GM23338 (cell line): ENCODE measurements at regions not wholly inside any gene's neighbourhood (a gene's known extent, or its start where the extent isn't known, plus 50 kb on each side); places are given as distances from the start of the nearest gene placed in this dataset.

Experiments
- ATAC-seq: fragments of 200-7000 bp; cut with Tn5 transposase; 3 replicates; pipeline ENCODE4 v1.9.1; 2020
- DNase-seq: peaks from one replicate; pipeline ENCODE4 v3.0.0-alpha.2; 2015; ENCODE audit warnings: low spot score
- H2AFZ ChIP-seq: fragments of 200-600 bp; sonication (generic); 2 replicates; pipeline ENCODE4 v1.8.0; 2016; ENCODE audit warnings: antibody characterized with exemption, mild to moderate bottlenecking, moderate library complexity
- H3F3A ChIP-seq: fragments of 200-600 bp; sonication (generic); replicated peaks from 2 replicates; pipeline ENCODE4 v1.8.0; 2017; ENCODE audit warnings: antibody characterized with exemption, mixed run types, low read depth
- H3K27ac ChIP-seq: fragments of 200-600 bp; sonication (generic); 2 replicates; pipeline ENCODE4 v1.6.1; 2016; ENCODE audit warnings: low read depth
- H3K27me3 ChIP-seq: fragments of 200-600 bp; sonication (generic); 2 replicates; pipeline ENCODE4 v1.8.0; 2016; ENCODE audit warnings: mild to moderate bottlenecking, mixed run types, moderate library complexity; ENCODE audit not compliant: insufficient read depth
- H3K36me3 ChIP-seq: fragments of 200-600 bp; sonication (generic); 2 replicates; pipeline ENCODE4 v1.8.0; 2016; ENCODE audit warnings: mild to moderate bottlenecking; ENCODE audit not compliant: insufficient read depth
- H3K4me1 ChIP-seq: fragments of 200-600 bp; sonication (generic); 2 replicates; pipeline ENCODE4 v1.8.0; 2016; ENCODE audit warnings: mild to moderate bottlenecking, moderate library complexity; ENCODE audit not compliant: insufficient read depth
- H3K4me2 ChIP-seq: fragments of 200-600 bp; sonication (generic); 2 replicates; pipeline ENCODE4 v1.7.1; 2017; ENCODE audit warnings: mixed run types
- H3K4me3 ChIP-seq: fragments of 200-600 bp; sonication (generic); 2 replicates; pipeline ENCODE4 v1.6.1; 2016; ENCODE audit warnings: mixed run types
- H3K79me2 ChIP-seq: fragments of 200-600 bp; sonication (generic); replicated peaks from 2 replicates; pipeline ENCODE4 v1.8.0; 2017; ENCODE audit warnings: mild to moderate bottlenecking; ENCODE audit not compliant: insufficient read depth
- H3K9me2 ChIP-seq: fragments of 200-600 bp; sonication (generic); 2 replicates; pipeline ENCODE4 v1.8.0; 2017; ENCODE audit not compliant: insufficient read depth
- H4K20me1 ChIP-seq: fragments of 200-600 bp; sonication (generic); replicated peaks from 2 replicates; pipeline ENCODE4 v1.8.0; 2017; ENCODE audit warnings: mild to moderate bottlenecking; ENCODE audit not compliant: insufficient read depth
- H3K27ac Mint-ChIP-seq: 2 replicates; pipeline ENCODE4 v1.8.0; 2020; ENCODE audit warnings: inconsistent platforms, mild to moderate bottlenecking, moderate library complexity, mixed read lengths
- H3K27me3 Mint-ChIP-seq: 3 replicates; pipeline ENCODE4 v1.8.0; 2022; ENCODE audit warnings: low read depth, mild to moderate bottlenecking, moderate library complexity, mixed read lengths, inconsistent platforms; ENCODE audit not compliant: insufficient read depth, poor library complexity
- H3K36me3 Mint-ChIP-seq: 3 replicates; pipeline ENCODE4 v1.8.0; 2021; ENCODE audit warnings: low read depth, mild to moderate bottlenecking, inconsistent platforms, moderate library complexity, mixed read lengths
- H3K4me1 Mint-ChIP-seq: 3 replicates; pipeline ENCODE4 v1.8.0; 2020; ENCODE audit warnings: mild to moderate bottlenecking, inconsistent platforms, mixed read lengths
- H3K4me3 Mint-ChIP-seq: 3 replicates; pipeline ENCODE4 v1.8.0; 2021; ENCODE audit warnings: moderate library complexity, mild to moderate bottlenecking, inconsistent platforms, mixed read lengths
- H3K9me3 Mint-ChIP-seq: 3 replicates; pipeline ENCODE4 v1.8.0; 2020; ENCODE audit warnings: moderate library complexity, mild to moderate bottlenecking, inconsistent platforms, mixed read lengths
- CREB1 ChIP-seq: fragments of 250-450 bp; sonication (Bioruptor Pico); IDR thresholded peaks from 2 replicates; pipeline ENCODE4 v1.5.0; 2020; ENCODE audit warnings: low read depth, mild to moderate bottlenecking, moderate library complexity
- CTCF ChIP-seq, 2 experiments: fragments of 200-600 bp in 1 of 2; sonication (generic) in 1 of 2; conservative IDR thresholded peaks; 2 replicates each; pipeline versions ENCODE4 v1.5.1 to v1.6.1; 2016 to 2017; ENCODE audit warnings: antibody characterized with exemption in 2 of 2, low read depth in 2 of 2, mild to moderate bottlenecking in 2 of 2, moderate library complexity in 1 of 2
- ETS1 ChIP-seq: IDR thresholded peaks from 2 replicates; pipeline ENCODE4 v1.6.1; 2016; ENCODE audit warnings: antibody characterized with exemption
- EZH2 ChIP-seq: fragments of 200-600 bp; sonication (generic); IDR thresholded peaks from one replicate; pipeline ENCODE4 v1.8.0; 2017; ENCODE audit warnings: antibody characterized with exemption, mild to moderate bottlenecking, low read depth; ENCODE audit not compliant: unreplicated experiment
- EZH2phosphoT487 ChIP-seq: fragments of 200-600 bp; sonication (generic); IDR thresholded peaks from one replicate; pipeline ENCODE4 v1.8.1; 2018; ENCODE audit warnings: antibody characterized with exemption; ENCODE audit not compliant: unreplicated experiment
- JUNB ChIP-seq: IDR thresholded peaks from one replicate; pipeline ENCODE4 v1.6.1; 2016; ENCODE audit warnings: antibody characterized with exemption; ENCODE audit not compliant: unreplicated experiment
- NANOG ChIP-seq: IDR thresholded peaks from 2 replicates; pipeline ENCODE4 v1.6.1; 2016; ENCODE audit warnings: antibody characterized with exemption, borderline replicate concordance
- POLR2AphosphoS5 ChIP-seq: IDR thresholded peaks from 2 replicates; pipeline ENCODE4 v1.6.1; 2016; ENCODE audit warnings: antibody characterized with exemption, low read depth
- REST ChIP-seq: IDR thresholded peaks from one replicate; pipeline ENCODE4 v1.6.1; 2018; ENCODE audit warnings: antibody characterized with exemption; ENCODE audit not compliant: unreplicated experiment
- STAT1 ChIP-seq: IDR thresholded peaks from one replicate; pipeline ENCODE4 v1.6.1; 2016; ENCODE audit warnings: antibody characterized with exemption; ENCODE audit not compliant: unreplicated experiment
- ZNF114 ChIP-seq: fragments of 250-450 bp; sonication (Bioruptor Pico); IDR thresholded peaks from 2 replicates; pipeline ENCODE4 v1.5.0; 2020; ENCODE audit warnings: mild to moderate bottlenecking, moderate library complexity
- ZNF331 ChIP-seq: fragments of 250-450 bp; sonication (Bioruptor Pico); IDR thresholded peaks from 2 replicates; pipeline ENCODE4 v1.5.0; 2020; ENCODE audit warnings: low read depth, mild to moderate bottlenecking, moderate library complexity
- ZNF462 ChIP-seq: fragments of 250-450 bp; sonication (Bioruptor Pico); IDR thresholded peaks from 2 replicates; pipeline ENCODE4 v1.5.0; 2020; ENCODE audit warnings: mild to moderate bottlenecking, moderate library complexity

GRCh38 chr1:100799548-100799947, 80.0 kb downstream of the VCAM1 start:
- no peak for ATAC-seq

More at GRCh38 chr1:100799548-100799947, 80.0 kb downstream of the VCAM1 start:
- Mint-ChIP-seq H3K27me3 (no peaks in the 10 kb centered on the region), H3K27ac (no peak overlapping the region), H3K9me3 (peaks cover 12% of the 10 kb centered on the region; the same call in 2 of the 3 replicates), H3K36me3 (peaks cover 5% of the 10 kb centered on the region; the same call in 1 of the 3 replicates), H3K4me1 (peaks cover 10% of the 10 kb centered on the region; the same call in 2 of the 3 replicates), H3K4me3 (no peak overlapping the region)
- Histone ChIP-seq H3K36me3 (no peaks in the 10 kb centered on the region), H3K4me1 (peaks cover 1% of the 10 kb centered on the region; the same call in 1 of the 2 replicates), H3K79me2 (no peaks in the 10 kb centered on the region), H4K20me1 (no peaks in the 10 kb centered on the region), H3K4me2 (no peak overlapping the region), H3K4me3 (no peak overlapping the region), H3K9me2 (no peaks in the 10 kb centered on the region), H2AFZ (peak overlapping the region; percentile 56; the same call in 1 of the 2 replicates), H3F3A (no peaks in the 10 kb centered on the region), H3K27me3 (no peaks in the 10 kb centered on the region), H3K27ac (no peak overlapping the region)
- DNase-seq, result no peak
- no peak for TF ChIP-seq ZNF331 (CRISPR knock-in tag)
- TF ChIP-seq STAT1, result no peak
- no peak for TF ChIP-seq EZH2phosphoT487
- TF ChIP-seq JUNB, result no peak
- no peak for TF ChIP-seq ZNF114 (CRISPR knock-in tag)
- TF ChIP-seq NANOG, result no peak
- TF ChIP-seq ETS1, result no peak
- no peak for TF ChIP-seq EZH2
- TF ChIP-seq POLR2AphosphoS5, result no peak
- no peak for TF ChIP-seq CTCF (conservative IDR thresholded peaks at IDR 0.05; ENCODE audit: low read depth in 2 of 2)
- no peak for TF ChIP-seq ZNF462 (CRISPR knock-in tag)
- TF ChIP-seq REST, result no peak
- no peak for TF ChIP-seq CREB1
